SW480 (cell line): ENCODE measurements at regions not wholly inside any gene's neighbourhood (a gene's known extent, or its start where the extent isn't known, plus 50 kb on each side); places are given as distances from the start of the nearest gene placed in this dataset.

Source experiments
- DNase-seq: peaks from one replicate; pipeline ENCODE4 v3.0.0-alpha.2; 2016; ENCODE audit warnings: low spot score

GRCh38 chr10:14389981-14390590 is 59.4 kb upstream of the FRMD4A start:
- DNase-seq, result no peak

- DNase-seq, result peak; percentile 22
Observed at GRCh38 chr10:14385596-14386593, 55.2 kb upstream of the FRMD4A start.

GRCh38 chr10:14384915-14385314 is 54.2 kb upstream of the FRMD4A start:
- DNase-seq, result no peak

GRCh38 chr10:14384116-14384730 is 53.5 kb upstream of the FRMD4A start:
- no peak for DNase-seq

- peak; percentile 31 for DNase-seq
Observed at GRCh38 chr10:14383266-14383665, 52.5 kb upstream of the FRMD4A start.

GRCh38 chr10:14382531-14382930 is 51.8 kb upstream of the FRMD4A start:
- no peak for DNase-seq

- DNase-seq, result no peak
Observed at GRCh38 chr10:14382022-14382421, 51.3 kb upstream of the FRMD4A start.

GRCh38 chr10:14381475-14381874 is 50.8 kb upstream of the FRMD4A start:
- DNase-seq, result no peak

- DNase-seq, result no peak
Observed at GRCh38 chr10:14380746-14381145, 50.0 kb upstream of the FRMD4A start.
